Neuronal stem cell (in vitro differentiated cells): ENCODE measurements at regions not wholly inside any gene's neighbourhood (a gene's known extent, or its start where the extent isn't known, plus 50 kb on each side); places are given as distances from the start of the nearest gene placed in this dataset.

Source experiments
- DNase-seq: peaks from one replicate; pipeline ENCODE4 v3.0.0-alpha.2; 2013; ENCODE audit warnings: low spot score
- H2AFZ ChIP-seq: one replicate; pipeline ENCODE4 v1.6.1; 2013; ENCODE audit warnings: mild to moderate bottlenecking, low read length, inconsistent platforms
- H2AK5ac ChIP-seq: 2 replicates; pipeline ENCODE4 v1.6.1; 2013; ENCODE audit warnings: low read depth, mild to moderate bottlenecking, inconsistent platforms, low read length, moderate library complexity, mixed read lengths
- H2BK120ac ChIP-seq: 2 replicates; pipeline ENCODE4 v1.6.1; 2013; ENCODE audit warnings: low read depth, mild to moderate bottlenecking, inconsistent platforms, low read length, moderate library complexity, mixed read lengths
- H2BK12ac ChIP-seq: one replicate; pipeline ENCODE4 v1.6.1; 2013; ENCODE audit warnings: low read length, inconsistent platforms
- H2BK15ac ChIP-seq: 2 replicates; pipeline ENCODE4 v1.6.1; 2013; ENCODE audit warnings: mild to moderate bottlenecking, low read length, inconsistent platforms, mixed read lengths
- H2BK5ac ChIP-seq: one replicate; pipeline ENCODE4 v1.6.1; 2013; ENCODE audit warnings: inconsistent platforms, mild to moderate bottlenecking, low read length, moderate library complexity
- H3K14ac ChIP-seq: one replicate; pipeline ENCODE4 v1.6.1; 2013; ENCODE audit warnings: low read length, inconsistent platforms
- H3K18ac ChIP-seq: 2 replicates; pipeline ENCODE4 v1.6.1; 2013; ENCODE audit warnings: low read length, inconsistent platforms
- H3K23ac ChIP-seq: 2 replicates; pipeline ENCODE4 v1.6.1; 2013; ENCODE audit warnings: low read depth, mild to moderate bottlenecking, mixed read lengths, low read length, inconsistent platforms; ENCODE audit not compliant: poor library complexity
- H3K27ac ChIP-seq: replicated peaks from 3 replicates; pipeline ENCODE4 v1.5.1; 2013; ENCODE audit warnings: low read length, inconsistent platforms
- H3K27me3 ChIP-seq, 3 experiments: 2 replicates each; pipeline ENCODE4 v1.6.1; 2013; ENCODE audit warnings: low read length in 3 of 3, mild to moderate bottlenecking in 2 of 3, inconsistent platforms in 1 of 3, low read depth in 1 of 3, mixed read lengths in 1 of 3, moderate library complexity in 1 of 3; ENCODE audit not compliant: control insufficient read depth in 3 of 3, insufficient read depth in 3 of 3
- H3K36me3 ChIP-seq, 2 donors: replicated peaks in 1 of 2; 2 replicates each; pipeline ENCODE4 v1.6.1; 2013; ENCODE audit warnings: low read length in 2 of 2; ENCODE audit not compliant: control insufficient read depth in 2 of 2, insufficient read depth in 2 of 2
- H3K4ac ChIP-seq: 2 replicates; pipeline ENCODE4 v1.6.1; 2013; ENCODE audit warnings: inconsistent platforms, mild to moderate bottlenecking, low read length, moderate library complexity
- H3K4me1 ChIP-seq, 2 donors: 1 replicate in 1 of 2; 2 replicates in 1 of 2; pipeline ENCODE4 v1.6.1; 2013; ENCODE audit warnings: low read length in 2 of 2, low read depth in 1 of 2; ENCODE audit not compliant: control insufficient read depth in 2 of 2, insufficient read depth in 1 of 2
- H3K4me2 ChIP-seq: one replicate; pipeline ENCODE4 v1.6.1; 2013; ENCODE audit warnings: mild to moderate bottlenecking, low read length, inconsistent platforms; ENCODE audit not compliant: insufficient read depth, poor library complexity, severe bottlenecking
- H3K4me3 ChIP-seq, 2 donors: 2 replicates each; pipeline ENCODE4 v1.5.1; 2013; ENCODE audit warnings: low read length in 2 of 2, mild to moderate bottlenecking in 2 of 2, inconsistent platforms in 1 of 2, moderate library complexity in 1 of 2
- H3K79me1 ChIP-seq: one replicate; pipeline ENCODE4 v1.6.1; 2013; ENCODE audit warnings: low read depth, mild to moderate bottlenecking, inconsistent platforms, low read length, moderate library complexity
- H3K9ac ChIP-seq: one replicate; pipeline ENCODE4 v1.6.1; 2013; ENCODE audit warnings: mild to moderate bottlenecking, low read depth, low read length, inconsistent platforms; ENCODE audit not compliant: poor library complexity
- H3K9me3 ChIP-seq, 2 donors: replicated peaks in 1 of 2; 2 replicates each; pipeline versions ENCODE3 to v1.6.1; 2013; ENCODE audit warnings: low read length in 2 of 2, mild to moderate bottlenecking in 2 of 2, inconsistent platforms in 1 of 2, low read depth in 1 of 2, mixed read lengths in 1 of 2, moderate library complexity in 1 of 2; ENCODE audit not compliant: control insufficient read depth in 2 of 2, insufficient read depth in 1 of 2
- H4K8ac ChIP-seq: one replicate; pipeline ENCODE4 v1.6.1; 2013; ENCODE audit warnings: low read depth, mild to moderate bottlenecking, inconsistent platforms, low read length, moderate library complexity
- H4K91ac ChIP-seq: one replicate; pipeline ENCODE4 v1.6.1; 2013; ENCODE audit warnings: low read length, low read depth, mild to moderate bottlenecking, inconsistent platforms; ENCODE audit not compliant: poor library complexity
- WGBS, 2 donors: extraction: QIAGEN DNeasy Blood & Tissue Kit; methylation state at CpG; one replicate each; pipeline ENCODE4 v1.1.7; 2013; ENCODE audit warnings: missing lambda C conversion rate in 2 of 2, mixed read lengths in 1 of 2; ENCODE audit not compliant: insufficient read length in 2 of 2, insufficient replicate concordance in 1 of 2; ENCODE audit errors: extremely low coverage in 2 of 2; 5-methylcytosine and 5-hydroxymethylcytosine counted together

- H3K9ac ChIP-seq = no peak overlapping the region
- H3K27ac ChIP-seq = no peak overlapping the region
- no peak overlapping the region for H2AFZ ChIP-seq
- no peak overlapping the region for H2BK120ac ChIP-seq
- no peak overlapping the region for H2BK5ac ChIP-seq
- H3K79me1 ChIP-seq = no peaks in the 10 kb centered on the region
- H3K4ac ChIP-seq = no peak overlapping the region
- no peak overlapping the region for H3K14ac ChIP-seq
- no peak for DNase-seq
- no peak overlapping the region for H3K23ac ChIP-seq
- WGBS, 2 donors = 100% methylated on average over 1 of the region's 3 CpGs; no CpG with 5 or more reads in 1 of the 2 donors
- no peak overlapping the region for H3K18ac ChIP-seq
- H2AK5ac ChIP-seq = no peak overlapping the region
- H2BK15ac ChIP-seq = no peak overlapping the region
- no peak overlapping the region for H2BK12ac ChIP-seq
- H3K4me3 ChIP-seq = no peak overlapping the region
- H3K36me3 ChIP-seq = no peaks in the 10 kb centered on the region
- H3K27me3 ChIP-seq = no peaks in the 10 kb centered on the region
- no peak overlapping the region for H4K91ac ChIP-seq
- H3K4me1 ChIP-seq = no peaks in the 10 kb centered on the region
- no peak overlapping the region for H4K8ac ChIP-seq
- H3K9me3 ChIP-seq = no peaks in the 10 kb centered on the region
- no peak overlapping the region for H3K4me2 ChIP-seq
Measured at GRCh38 chr16:25434064-25434463, 176.4 kb upstream of the ZKSCAN2 start.

DNA sequence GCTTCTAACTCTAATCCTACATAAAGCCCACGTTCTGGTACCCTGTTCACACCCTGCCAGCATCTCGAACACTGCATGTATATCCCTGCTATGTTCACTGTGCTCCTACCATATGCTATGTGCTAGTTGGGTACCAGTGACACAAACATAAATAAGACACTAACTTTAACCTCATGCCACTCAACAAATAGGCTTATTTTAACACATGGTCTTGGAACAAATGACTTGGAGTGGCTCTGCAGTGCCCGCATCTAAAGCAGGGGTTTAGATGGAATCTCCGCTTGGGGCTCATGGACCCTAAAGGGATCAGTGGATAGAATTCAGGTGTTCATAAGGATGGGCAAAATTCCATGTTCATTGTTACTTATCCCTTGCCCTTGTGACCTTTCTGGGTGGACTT lies 175.7 kb upstream of the ZKSCAN2 start:
- WGBS, 2 donors = no CpG with 5 or more reads among the region's 4 CpGs
- Histone ChIP-seq H2AK5ac (no peak overlapping the region), H3K9ac (no peak overlapping the region), H3K9me3 (no peaks in the 10 kb centered on the region), H2BK120ac (no peak overlapping the region), H3K4ac (no peak overlapping the region), H2BK15ac (no peak overlapping the region), H2BK5ac (no peak overlapping the region), H4K91ac (no peak overlapping the region), H3K4me2 (no peak overlapping the region), H3K27ac (no peak overlapping the region), H3K14ac (no peak overlapping the region), H3K4me1 (no peaks in the 10 kb centered on the region), H3K79me1 (no peaks in the 10 kb centered on the region), H3K36me3 (no peaks in the 10 kb centered on the region), H4K8ac (no peak overlapping the region), H3K18ac (no peak overlapping the region), H3K27me3 (no peaks in the 10 kb centered on the region), H3K23ac (no peak overlapping the region), H3K4me3 (no peak overlapping the region), H2AFZ (no peak overlapping the region), H2BK12ac (no peak overlapping the region)
- no peak for DNase-seq

GRCh38 chr16:25431472-25431871 lies 173.8 kb upstream of the ZKSCAN2 start:
- WGBS, 2 donors = no CpG with 5 or more reads among the region's 7 CpGs
- Histone ChIP-seq H4K91ac (no peak overlapping the region), H3K4ac (no peak overlapping the region), H3K79me1 (no peaks in the 10 kb centered on the region), H2BK120ac (no peak overlapping the region), H3K4me2 (no peak overlapping the region), H3K9me3 (no peaks in the 10 kb centered on the region), H2BK12ac (no peak overlapping the region), H3K18ac (no peak overlapping the region), H3K9ac (no peak overlapping the region), H2AK5ac (no peak overlapping the region), H2BK15ac (no peak overlapping the region), H4K8ac (no peak overlapping the region), H3K27me3 (no peaks in the 10 kb centered on the region), H3K23ac (no peak overlapping the region), H3K14ac (no peak overlapping the region), H3K4me1 (no peaks in the 10 kb centered on the region), H3K27ac (no peak overlapping the region), H3K36me3 (no peaks in the 10 kb centered on the region), H3K4me3 (no peak overlapping the region), H2AFZ (no peak overlapping the region), H2BK5ac (no peak overlapping the region)
- DNase-seq = no peak

GRCh38 chr16:25426829-25427228 lies 169.2 kb upstream of the ZKSCAN2 start:
- no peak overlapping the region for H2BK5ac ChIP-seq
- no peak overlapping the region for H3K14ac ChIP-seq
- H3K4me1 ChIP-seq = no peaks in the 10 kb centered on the region
- no peak overlapping the region for H2BK15ac ChIP-seq
- H3K4me3 ChIP-seq = no peak overlapping the region
- H3K4me2 ChIP-seq = no peak overlapping the region
- no peak overlapping the region for H2AK5ac ChIP-seq
- no peak overlapping the region for H3K23ac ChIP-seq
- H3K79me1 ChIP-seq = no peaks in the 10 kb centered on the region
- no CpG with 5 or more reads among the region's 1 CpG for WGBS, 2 donors
- DNase-seq = no peak
- H2BK120ac ChIP-seq = no peak overlapping the region
- H3K9ac ChIP-seq = no peak overlapping the region
- no peak overlapping the region for H3K4ac ChIP-seq
- H3K27me3 ChIP-seq = no peaks in the 10 kb centered on the region
- no peak overlapping the region for H2BK12ac ChIP-seq
- no peaks in the 10 kb centered on the region for H3K36me3 ChIP-seq
- H3K27ac ChIP-seq = no peak overlapping the region
- H3K9me3 ChIP-seq = no peaks in the 10 kb centered on the region
- H2AFZ ChIP-seq = no peak overlapping the region
- H3K18ac ChIP-seq = no peak overlapping the region
- no peak overlapping the region for H4K8ac ChIP-seq
- no peak overlapping the region for H4K91ac ChIP-seq
